HUES48 (cell line): ENCODE measurements at regions not wholly inside any gene's neighbourhood (a gene's known extent, or its start where the extent isn't known, plus 50 kb on each side); places are given as distances from the start of the nearest gene placed in this dataset.

ENCODE experiments used
- H3K27ac ChIP-seq: one replicate; pipeline ENCODE4 v1.7.0; 2013; ENCODE audit warnings: low read depth, low read length, inconsistent platforms
- H3K27me3 ChIP-seq: 2 replicates; pipeline ENCODE4 v1.6.1; 2013; ENCODE audit warnings: mild to moderate bottlenecking, low read length; ENCODE audit not compliant: control insufficient read depth, insufficient read depth
- H3K36me3 ChIP-seq: 2 replicates; pipeline ENCODE4 v1.6.1; 2013; ENCODE audit warnings: low read length; ENCODE audit not compliant: control insufficient read depth, insufficient read depth
- H3K4me1 ChIP-seq: 2 replicates; pipeline ENCODE4 v1.6.1; 2013; ENCODE audit warnings: mild to moderate bottlenecking, low read length; ENCODE audit not compliant: control insufficient read depth, insufficient read depth
- H3K4me3 ChIP-seq: 2 replicates; pipeline ENCODE4 v1.5.1; 2013; ENCODE audit warnings: mild to moderate bottlenecking, low read depth, low read length
- H3K9ac ChIP-seq: 2 replicates; pipeline ENCODE4 v1.6.1; 2013; ENCODE audit warnings: mild to moderate bottlenecking, low read depth, low read length, moderate library complexity
- H3K9me3 ChIP-seq: 2 replicates; pipeline ENCODE4 v1.6.1; 2013; ENCODE audit warnings: low read length; ENCODE audit not compliant: control insufficient read depth, insufficient read depth

- H3K9me3 ChIP-seq: no peaks in the 10 kb centered on the region
- no peak overlapping the region for H3K9ac ChIP-seq
- H3K4me3 ChIP-seq: no peak overlapping the region
- no peaks in the 10 kb centered on the region for H3K4me1 ChIP-seq
- no peaks in the 10 kb centered on the region for H3K36me3 ChIP-seq
- no peak overlapping the region for H3K27ac ChIP-seq
- no peaks in the 10 kb centered on the region for H3K27me3 ChIP-seq
These were observed 180.9 kb downstream of the KIF18A start for GRCh38 chr11:27926981-27927481.

GRCh38 chr11:27926486-27926885 is 181.5 kb downstream of the KIF18A start:
- H3K27me3 ChIP-seq: no peaks in the 10 kb centered on the region
- no peak overlapping the region for H3K4me3 ChIP-seq
- no peaks in the 10 kb centered on the region; the same call in 1 of the 2 replicates for H3K9me3 ChIP-seq
- no peak overlapping the region for H3K9ac ChIP-seq
- no peaks in the 10 kb centered on the region for H3K4me1 ChIP-seq
- no peaks in the 10 kb centered on the region for H3K36me3 ChIP-seq
- no peak overlapping the region for H3K27ac ChIP-seq

GRCh38 chr11:27921472-27921871 is 186.5 kb downstream of the KIF18A start:
- Histone ChIP-seq H3K4me1 (no peaks in the 10 kb centered on the region), H3K4me3 (no peak overlapping the region), H3K9ac (no peak overlapping the region), H3K36me3 (no peaks in the 10 kb centered on the region), H3K9me3 (no peaks in the 10 kb centered on the region; the same call in 1 of the 2 replicates), H3K27me3 (no peaks in the 10 kb centered on the region), H3K27ac (no peak overlapping the region)

GRCh38 chr11:27916541-27917100 is 191.3 kb downstream of the KIF18A start:
- Histone ChIP-seq H3K27me3 (no peaks in the 10 kb centered on the region), H3K27ac (no peak overlapping the region), H3K36me3 (no peaks in the 10 kb centered on the region), H3K9ac (no peak overlapping the region), H3K9me3 (no peaks in the 10 kb centered on the region; the same call in 1 of the 2 replicates), H3K4me3 (no peak overlapping the region), H3K4me1 (no peaks in the 10 kb centered on the region)

- Histone ChIP-seq H3K4me1 (no peaks in the 10 kb centered on the region), H3K9me3 (no peaks in the 10 kb centered on the region), H3K9ac (no peak overlapping the region)
These were observed 193.9 kb downstream of the KIF18A start for GRCh38 chr11:27914080-27914479.

GRCh38 chr11:27913650-27914049 is 194.3 kb downstream of the KIF18A start:
- Histone ChIP-seq H3K4me1 (no peaks in the 10 kb centered on the region), H3K9ac (no peak overlapping the region), H3K9me3 (no peaks in the 10 kb centered on the region), H3K4me3 (no peak overlapping the region), H3K27me3 (no peaks in the 10 kb centered on the region), H3K36me3 (no peaks in the 10 kb centered on the region), H3K27ac (no peak overlapping the region)

More at GRCh38 chr11:27914080-27914479, 193.9 kb downstream of the KIF18A start:
- H3K27ac ChIP-seq: no peak overlapping the region
- H3K36me3 ChIP-seq: no peaks in the 10 kb centered on the region
- H3K4me3 ChIP-seq: no peak overlapping the region
- H3K27me3 ChIP-seq: no peaks in the 10 kb centered on the region

- Histone ChIP-seq H3K9ac (no peak overlapping the region), H3K36me3 (no peaks in the 10 kb centered on the region), H3K9me3 (no peaks in the 10 kb centered on the region), H3K4me1 (no peaks in the 10 kb centered on the region), H3K27me3 (no peaks in the 10 kb centered on the region), H3K4me3 (no peak overlapping the region), H3K27ac (no peak overlapping the region)
These were observed 195.0 kb downstream of the KIF18A start for GRCh38 chr11:27912916-27913315.

- Histone ChIP-seq H3K27ac (no peak overlapping the region), H3K4me3 (no peak overlapping the region), H3K36me3 (no peaks in the 10 kb centered on the region), H3K9me3 (no peaks in the 10 kb centered on the region), H3K27me3 (no peaks in the 10 kb centered on the region), H3K4me1 (no peaks in the 10 kb centered on the region), H3K9ac (no peak overlapping the region)
These were observed 197.6 kb downstream of the KIF18A start for GRCh38 chr11:27910186-27910931.

- H3K9ac ChIP-seq: no peak overlapping the region
- no peaks in the 10 kb centered on the region for H3K9me3 ChIP-seq
- H3K4me1 ChIP-seq: no peaks in the 10 kb centered on the region
- H3K4me3 ChIP-seq: no peak overlapping the region
- H3K27me3 ChIP-seq: no peaks in the 10 kb centered on the region
- H3K27ac ChIP-seq: no peak overlapping the region
- no peaks in the 10 kb centered on the region for H3K36me3 ChIP-seq
These were observed 198.6 kb downstream of the KIF18A start for GRCh38 chr11:27909386-27909785.

GRCh38 chr11:27908621-27909020 is 199.3 kb downstream of the KIF18A start:
- Histone ChIP-seq H3K4me1 (no peaks in the 10 kb centered on the region), H3K27ac (no peak overlapping the region), H3K36me3 (no peaks in the 10 kb centered on the region), H3K9me3 (no peaks in the 10 kb centered on the region), H3K9ac (no peak overlapping the region), H3K4me3 (no peak overlapping the region), H3K27me3 (no peaks in the 10 kb centered on the region)

- Histone ChIP-seq H3K9ac (no peak overlapping the region), H3K4me1 (no peaks in the 10 kb centered on the region), H3K27me3 (no peaks in the 10 kb centered on the region), H3K9me3 (no peaks in the 10 kb centered on the region), H3K4me3 (no peak overlapping the region), H3K36me3 (no peaks in the 10 kb centered on the region), H3K27ac (no peak overlapping the region)
These were observed 200.4 kb downstream of the KIF18A start for GRCh38 chr11:27907530-27907929.
